ENCODE measurements at regions not wholly inside any gene's neighbourhood (a gene's known extent, or its start where the extent isn't known, plus 50 kb on each side); places are given as distances from the start of the nearest gene placed in this dataset.

- Histone ChIP-seq H4K20me1 (ENCODE audit: insufficient read depth, low read length) (no peaks in the 10 kb centered on the region), H3K4me3 (ENCODE audit: insufficient read depth, low read depth, low read length) (no peak overlapping the region), H3K9me3 (ENCODE audit: insufficient read depth, low read depth, low read length) (no peaks in the 10 kb centered on the region), H3K4me2 (ENCODE audit: low read length) (no peak overlapping the region), H3K9ac (ENCODE audit: low read length) (no peak overlapping the region), H3K27me3 (ENCODE audit: insufficient read depth, low read length) (no peaks in the 10 kb centered on the region), H3K27ac (ENCODE audit: low read depth, low read length) (no peak overlapping the region), H2AFZ (ENCODE audit: low read depth, low read length) (no peak overlapping the region), H3K4me1 (ENCODE audit: insufficient read depth, low read length) (no peaks in the 10 kb centered on the region), H3K79me2 (ENCODE audit: insufficient read depth, low read length) (no peaks in the 10 kb centered on the region), H3K36me3 (ENCODE audit: insufficient read depth, low read length) (no peaks in the 10 kb centered on the region)
- Mint-ChIP-seq H3K9me3 (ENCODE audit: unreplicated experiment) (no peaks in the 10 kb centered on the region), H3K27me3 (ENCODE audit: low read depth, unreplicated experiment) (peaks cover 10% of the 10 kb centered on the region), H3K4me3 (ENCODE audit: unreplicated experiment) (no peak overlapping the region), H3K27ac (ENCODE audit: unreplicated experiment) (no peak overlapping the region), H3K36me3 (ENCODE audit: low read depth, unreplicated experiment) (no peaks in the 10 kb centered on the region), H3K4me1 (ENCODE audit: low read depth, unreplicated experiment) (no peaks in the 10 kb centered on the region)
- FAIRE-seq: no peak
- no peak for TF ChIP-seq EZH2 (IDR thresholded peaks at IDR 0.05; ENCODE audit: insufficient read depth, low read length)
- TF ChIP-seq, protein P1, sequence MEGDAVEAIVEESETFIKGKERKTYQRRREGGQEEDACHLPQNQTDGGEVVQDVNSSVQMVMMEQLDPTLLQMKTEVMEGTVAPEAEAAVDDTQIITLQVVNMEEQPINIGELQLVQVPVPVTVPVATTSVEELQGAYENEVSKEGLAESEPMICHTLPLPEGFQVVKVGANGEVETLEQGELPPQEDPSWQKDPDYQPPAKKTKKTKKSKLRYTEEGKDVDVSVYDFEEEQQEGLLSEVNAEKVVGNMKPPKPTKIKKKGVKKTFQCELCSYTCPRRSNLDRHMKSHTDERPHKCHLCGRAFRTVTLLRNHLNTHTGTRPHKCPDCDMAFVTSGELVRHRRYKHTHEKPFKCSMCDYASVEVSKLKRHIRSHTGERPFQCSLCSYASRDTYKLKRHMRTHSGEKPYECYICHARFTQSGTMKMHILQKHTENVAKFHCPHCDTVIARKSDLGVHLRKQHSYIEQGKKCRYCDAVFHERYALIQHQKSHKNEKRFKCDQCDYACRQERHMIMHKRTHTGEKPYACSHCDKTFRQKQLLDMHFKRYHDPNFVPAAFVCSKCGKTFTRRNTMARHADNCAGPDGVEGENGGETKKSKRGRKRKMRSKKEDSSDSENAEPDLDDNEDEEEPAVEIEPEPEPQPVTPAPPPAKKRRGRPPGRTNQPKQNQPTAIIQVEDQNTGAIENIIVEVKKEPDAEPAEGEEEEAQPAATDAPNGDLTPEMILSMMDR (IDR thresholded peaks at IDR 0.05; ENCODE audit: insufficient read depth, low read depth, low read length): no peak
- no peak for DNase-seq (ENCODE audit: low read depth)
Measured at GRCh38 chr5:159792180-159792579, 124.1 kb upstream of the ADRA1B start.

- Histone ChIP-seq H3K79me2 (ENCODE audit: insufficient read depth, low read length) (no peaks in the 10 kb centered on the region), H3K9me3 (ENCODE audit: insufficient read depth, low read depth, low read length) (no peaks in the 10 kb centered on the region), H3K4me3 (ENCODE audit: insufficient read depth, low read depth, low read length) (no peak overlapping the region), H3K36me3 (ENCODE audit: insufficient read depth, low read length) (no peaks in the 10 kb centered on the region), H3K27ac (ENCODE audit: low read depth, low read length) (no peak overlapping the region), H3K4me1 (ENCODE audit: insufficient read depth, low read length) (no peaks in the 10 kb centered on the region), H2AFZ (ENCODE audit: low read depth, low read length) (no peak overlapping the region), H4K20me1 (ENCODE audit: insufficient read depth, low read length) (no peaks in the 10 kb centered on the region), H3K4me2 (ENCODE audit: low read length) (no peak overlapping the region), H3K9ac (ENCODE audit: low read length) (no peak overlapping the region), H3K27me3 (ENCODE audit: insufficient read depth, low read length) (no peaks in the 10 kb centered on the region)
- no peak for FAIRE-seq
- Mint-ChIP-seq H3K4me1 (ENCODE audit: low read depth, unreplicated experiment) (no peaks in the 10 kb centered on the region), H3K4me3 (ENCODE audit: unreplicated experiment) (no peak overlapping the region), H3K9me3 (ENCODE audit: unreplicated experiment) (no peaks in the 10 kb centered on the region), H3K36me3 (ENCODE audit: low read depth, unreplicated experiment) (no peaks in the 10 kb centered on the region), H3K27me3 (ENCODE audit: low read depth, unreplicated experiment) (peaks cover 12% of the 10 kb centered on the region), H3K27ac (ENCODE audit: unreplicated experiment) (no peak overlapping the region)
- no peak for TF ChIP-seq EZH2 (IDR thresholded peaks at IDR 0.05; ENCODE audit: insufficient read depth, low read length)
- TF ChIP-seq, protein P1 (IDR thresholded peaks at IDR 0.05; ENCODE audit: insufficient read depth, low read depth, low read length): no peak
- DNase-seq (ENCODE audit: low read depth): no peak
Measured at GRCh38 chr5:159797261-159797970, 118.9 kb upstream of the ADRA1B start.

DNA sequence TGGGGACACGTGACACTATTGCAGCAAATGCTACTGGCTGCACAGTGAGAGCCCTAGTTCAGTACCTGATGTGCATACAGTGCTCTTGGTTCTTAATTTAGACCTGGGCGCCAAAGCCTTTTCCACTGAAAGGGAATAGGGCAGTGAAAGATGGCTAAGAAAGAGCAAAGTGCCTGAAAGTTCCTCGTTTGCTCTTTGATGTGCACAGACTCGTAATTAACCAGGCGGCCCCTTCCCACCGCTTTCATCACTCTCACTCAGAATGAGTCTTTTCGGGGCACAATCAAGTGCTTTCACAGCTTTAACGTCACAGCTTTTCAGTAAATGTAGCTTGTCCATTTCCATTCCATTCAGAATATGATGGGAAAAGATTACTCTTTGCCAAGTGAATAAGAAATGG lies 116.6 kb upstream of the ADRA1B start:
- H3K27me3 ChIP-seq (ENCODE audit: insufficient read depth, low read length): no peaks in the 10 kb centered on the region
- no peak overlapping the region for H3K4me2 ChIP-seq (ENCODE audit: low read length)
- TF ChIP-seq EZH2 (IDR thresholded peaks at IDR 0.05; ENCODE audit: insufficient read depth, low read length): no peak
- TF ChIP-seq, protein P1 (IDR thresholded peaks at IDR 0.05; ENCODE audit: insufficient read depth, low read depth, low read length): no peak
- H3K4me3 ChIP-seq (ENCODE audit: insufficient read depth, low read depth, low read length): no peak overlapping the region
- H3K4me1 Mint-ChIP-seq (ENCODE audit: low read depth, unreplicated experiment): no peaks in the 10 kb centered on the region
- no peak overlapping the region for H3K27ac ChIP-seq (ENCODE audit: low read depth, low read length)
- no peak overlapping the region for H3K27ac Mint-ChIP-seq (ENCODE audit: unreplicated experiment)
- peaks cover 12% of the 10 kb centered on the region for H3K27me3 Mint-ChIP-seq (ENCODE audit: low read depth, unreplicated experiment)
- no peaks in the 10 kb centered on the region for H3K9me3 Mint-ChIP-seq (ENCODE audit: unreplicated experiment)
- no peaks in the 10 kb centered on the region for H3K36me3 ChIP-seq (ENCODE audit: insufficient read depth, low read length)
- H4K20me1 ChIP-seq (ENCODE audit: insufficient read depth, low read length): no peaks in the 10 kb centered on the region
- H3K36me3 Mint-ChIP-seq (ENCODE audit: low read depth, unreplicated experiment): no peaks in the 10 kb centered on the region
- no peaks in the 10 kb centered on the region for H3K4me1 ChIP-seq (ENCODE audit: insufficient read depth, low read length)
- no peak for FAIRE-seq
- no peak for DNase-seq (ENCODE audit: low read depth)
- H3K4me3 Mint-ChIP-seq (ENCODE audit: unreplicated experiment): no peak overlapping the region
- no peak overlapping the region for H3K9ac ChIP-seq (ENCODE audit: low read length)
- no peaks in the 10 kb centered on the region for H3K79me2 ChIP-seq (ENCODE audit: insufficient read depth, low read length)
- H2AFZ ChIP-seq (ENCODE audit: low read depth, low read length): no peak overlapping the region
- H3K9me3 ChIP-seq (ENCODE audit: insufficient read depth, low read depth, low read length): no peaks in the 10 kb centered on the region
